Esophagus muscularis mucosa (tissue), 4 donors: ENCODE measurements at regions not wholly inside any gene's neighbourhood (a gene's known extent, or its start where the extent isn't known, plus 50 kb on each side); places are given as distances from the start of the nearest gene placed in this dataset.

Source experiments
- DNase-seq: peaks from one replicate; pipeline ENCODE4 v3.0.0-alpha.2; 2017; ENCODE audit errors: extremely low spot score
- H3K27ac ChIP-seq, 4 donors: fragments of 200-600 bp; sonication (generic); replicated peaks in 1 of 4; 1 replicate in 3 of 4; 2 replicates in 1 of 4; pipeline ENCODE4 v1.5.1; 2016 to 2019; ENCODE audit warnings: mild to moderate bottlenecking in 1 of 4
- H3K27me3 ChIP-seq, 4 donors: fragments of 200-600 bp; sonication (generic); one replicate each; pipeline versions ENCODE4 v1.5.1 to v1.6.0; 2016 to 2019
- H3K36me3 ChIP-seq, 4 donors: fragments of 200-600 bp; sonication (generic); one replicate each; pipeline ENCODE4 v1.5.1; 2016 to 2019
- H3K4me1 ChIP-seq, 4 donors: fragments of 200-600 bp; sonication (generic); one replicate each; pipeline ENCODE4 v1.5.1; 2016 to 2019
- H3K4me3 ChIP-seq, 4 donors: fragments of 200-600 bp; sonication (generic); 1 replicate in 2 of 4; 2 replicates in 2 of 4; pipeline ENCODE4 v1.5.1; 2016 to 2019; ENCODE audit warnings: mild to moderate bottlenecking in 4 of 4, moderate library complexity in 1 of 4
- H3K9me3 ChIP-seq, 4 donors: fragments of 200-600 bp; sonication (generic); 1 replicate in 3 of 4; 2 replicates in 1 of 4; pipeline ENCODE4 v1.5.1; 2016 to 2019
- EP300 ChIP-seq: sonication (generic); formaldehyde crosslinking; IDR thresholded peaks from one replicate; pipeline ENCODE4 v1.6.1; 2017; ENCODE audit warnings: antibody characterized with exemption
- POLR2A ChIP-seq: fragments of 450-650 bp; IDR thresholded peaks from one replicate; pipeline ENCODE4 v1.6.1; 2017; ENCODE audit warnings: antibody characterized with exemption, moderate library complexity, mild to moderate bottlenecking, low read depth
- POLR2AphosphoS5 ChIP-seq, 2 donors: sonication (generic); formaldehyde crosslinking; IDR thresholded peaks; one replicate each; pipeline ENCODE4 v1.6.1; 2017; ENCODE audit warnings: antibody characterized with exemption in 2 of 2
- WGBS: methylation state at CpG from one replicate; pipeline ENCODE4 v1.1.5; 2018; 5-methylcytosine and 5-hydroxymethylcytosine counted together
- intact Hi-C: fragments of 100-400 bp; cut with DNase I; formaldehyde crosslinking; loops from one replicate; pipeline ENCODE4 v1.15.1; 2023
- TF ChIP-seq, protein P1 (sequence below), 3 experiments: fragments of 200-600 bp in 2 of 3; fragments of 450-650 bp in 1 of 3; sonication (generic) in 2 of 3; IDR thresholded peaks; one replicate each; pipeline ENCODE4 v1.5.1; 2017 to 2019; ENCODE audit warnings: antibody characterized with exemption in 3 of 3, mild to moderate bottlenecking in 2 of 3, moderate library complexity in 1 of 3

GRCh38 chr3:89867286-89867685 is 759.9 kb downstream of the EPHA3 start:
- no peaks in the 10 kb centered on the region for H3K4me1 ChIP-seq
- intact Hi-C loops: no loop called here
- 86% methylated on average over 1 of the region's 1 CpG for WGBS
- no peak overlapping the region for H3K27ac ChIP-seq
- no peaks in the 10 kb centered on the region for H3K27me3 ChIP-seq
- no peak for DNase-seq
- no peaks in the 10 kb centered on the region for H3K9me3 ChIP-seq
- no peaks in the 10 kb centered on the region for H3K36me3 ChIP-seq
- no peak overlapping the region for H3K4me3 ChIP-seq
- TF ChIP-seq POLR2AphosphoS5 (IDR thresholded peaks at IDR 0.05): no peak
- TF ChIP-seq EP300: no peak
- TF ChIP-seq POLR2A: no peak
- TF ChIP-seq, protein P1, sequence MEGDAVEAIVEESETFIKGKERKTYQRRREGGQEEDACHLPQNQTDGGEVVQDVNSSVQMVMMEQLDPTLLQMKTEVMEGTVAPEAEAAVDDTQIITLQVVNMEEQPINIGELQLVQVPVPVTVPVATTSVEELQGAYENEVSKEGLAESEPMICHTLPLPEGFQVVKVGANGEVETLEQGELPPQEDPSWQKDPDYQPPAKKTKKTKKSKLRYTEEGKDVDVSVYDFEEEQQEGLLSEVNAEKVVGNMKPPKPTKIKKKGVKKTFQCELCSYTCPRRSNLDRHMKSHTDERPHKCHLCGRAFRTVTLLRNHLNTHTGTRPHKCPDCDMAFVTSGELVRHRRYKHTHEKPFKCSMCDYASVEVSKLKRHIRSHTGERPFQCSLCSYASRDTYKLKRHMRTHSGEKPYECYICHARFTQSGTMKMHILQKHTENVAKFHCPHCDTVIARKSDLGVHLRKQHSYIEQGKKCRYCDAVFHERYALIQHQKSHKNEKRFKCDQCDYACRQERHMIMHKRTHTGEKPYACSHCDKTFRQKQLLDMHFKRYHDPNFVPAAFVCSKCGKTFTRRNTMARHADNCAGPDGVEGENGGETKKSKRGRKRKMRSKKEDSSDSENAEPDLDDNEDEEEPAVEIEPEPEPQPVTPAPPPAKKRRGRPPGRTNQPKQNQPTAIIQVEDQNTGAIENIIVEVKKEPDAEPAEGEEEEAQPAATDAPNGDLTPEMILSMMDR (IDR thresholded peaks at IDR 0.05): no peak

DNA sequence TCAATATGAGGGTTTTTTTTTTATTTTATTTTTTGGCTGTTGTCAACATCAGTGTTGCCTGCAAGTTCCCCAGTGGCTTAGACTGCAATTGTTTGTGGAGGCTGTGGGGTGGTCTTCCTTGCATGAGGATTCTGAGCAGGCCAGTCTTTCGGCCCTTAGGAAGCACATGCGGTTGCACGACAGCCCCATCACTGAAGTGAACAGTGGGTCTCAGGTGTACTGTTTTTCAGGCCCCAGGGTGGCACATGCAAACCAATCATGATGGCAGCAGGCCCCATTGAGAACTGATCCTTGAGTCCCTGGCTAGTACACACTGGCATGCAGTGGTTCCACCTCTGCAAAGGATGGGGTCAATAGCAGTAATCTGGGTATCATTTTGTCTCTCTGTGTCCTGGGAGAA is 768.7 kb downstream of the EPHA3 start:
- Histone ChIP-seq H3K36me3 (no peaks in the 10 kb centered on the region), H3K9me3 (no peaks in the 10 kb centered on the region), H3K27me3 (no peaks in the 10 kb centered on the region), H3K4me3 (no peak overlapping the region), H3K27ac (no peak overlapping the region), H3K4me1 (no peaks in the 10 kb centered on the region)
- no peak for TF ChIP-seq EP300
- no peak for TF ChIP-seq POLR2AphosphoS5 (IDR thresholded peaks at IDR 0.05)
- TF ChIP-seq POLR2A: no peak
- TF ChIP-seq, protein P1 (IDR thresholded peaks at IDR 0.05): no peak
- WGBS: 97% methylated on average over 3 of the region's 3 CpGs
- DNase-seq: no peak
- intact Hi-C loops: no loop called here

DNA sequence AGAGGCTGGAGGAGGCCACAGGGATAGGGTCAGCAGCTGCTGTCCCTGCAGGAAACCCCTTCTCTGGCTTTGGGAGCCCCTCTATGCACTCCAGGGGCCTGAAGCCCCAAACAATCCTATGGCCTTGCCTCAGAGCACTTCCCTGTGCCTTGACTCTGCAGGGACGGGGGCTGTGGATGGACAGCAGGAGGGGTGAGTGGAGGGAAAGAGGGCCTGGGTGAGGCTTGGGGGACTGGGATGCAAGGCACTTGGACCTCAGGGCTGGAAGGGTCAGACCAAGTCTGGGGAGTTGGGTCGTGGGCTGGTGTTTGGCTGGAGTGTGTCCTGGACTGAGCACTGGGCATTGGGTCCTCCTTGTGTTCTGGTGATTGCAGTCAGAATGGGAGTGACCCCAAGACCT is 769.8 kb downstream of the EPHA3 start:
- no peak for DNase-seq
- H3K4me1 ChIP-seq: no peaks in the 10 kb centered on the region
- TF ChIP-seq EP300 (no peak), POLR2AphosphoS5 (IDR thresholded peaks at IDR 0.05) (no peak), POLR2A (no peak)
- TF ChIP-seq, protein P1 (IDR thresholded peaks at IDR 0.05): no peak
- no peak overlapping the region for H3K27ac ChIP-seq
- H3K4me3 ChIP-seq: no peak overlapping the region
- WGBS: 100% methylated on average over 2 of the region's 2 CpGs
- no peaks in the 10 kb centered on the region for H3K36me3 ChIP-seq
- no peaks in the 10 kb centered on the region for H3K9me3 ChIP-seq
- intact Hi-C loops: no loop called here
- H3K27me3 ChIP-seq: no peaks in the 10 kb centered on the region

DNA sequence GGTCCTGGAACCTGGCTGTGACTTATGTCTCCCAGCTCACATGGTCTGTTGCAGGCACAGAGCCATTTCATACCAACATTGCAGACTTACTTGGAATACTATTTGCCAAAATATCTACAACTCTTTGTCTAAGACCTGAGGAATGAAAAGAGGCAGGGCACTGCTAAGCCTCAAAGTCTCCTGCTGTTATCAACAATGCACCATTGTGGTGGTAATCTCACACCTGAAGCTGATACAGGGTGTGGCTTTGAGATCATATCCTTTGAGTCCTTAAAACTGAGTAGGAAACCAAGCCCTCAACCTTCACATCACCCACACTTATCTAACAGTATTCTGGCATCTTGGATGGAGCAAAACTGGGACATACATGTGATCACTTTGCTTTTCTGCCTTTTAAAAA is 782.0 kb downstream of the EPHA3 start:
- intact Hi-C loops: no loop called here

More for the DNA sequence above, 782.0 kb downstream of the EPHA3 start:
- no peaks in the 10 kb centered on the region for H3K36me3 ChIP-seq
- no peak overlapping the region for H3K27ac ChIP-seq
- DNase-seq: no peak
- H3K27me3 ChIP-seq: no peaks in the 10 kb centered on the region
- H3K4me3 ChIP-seq: no peak overlapping the region
- TF ChIP-seq POLR2AphosphoS5 (IDR thresholded peaks at IDR 0.05) (no peak), POLR2A (no peak), EP300 (no peak)
- TF ChIP-seq, protein P1 (IDR thresholded peaks at IDR 0.05): no peak
- H3K4me1 ChIP-seq: no peaks in the 10 kb centered on the region
- peaks cover 0 to 13% (median 7%) of the 10 kb centered on the region in 4 donors for H3K9me3 ChIP-seq
